IMR-90 (cell line): ENCODE measurements at regions not wholly inside any gene's neighbourhood (a gene's known extent, or its start where the extent isn't known, plus 50 kb on each side); places are given as distances from the start of the nearest gene placed in this dataset.

ENCODE experiments used
- BHLHE40 ChIP-seq: fragments of 150-350 bp; IDR thresholded peaks from 2 replicates; pipeline ENCODE4 v1.6.1; 2016; ENCODE audit warnings: mild to moderate bottlenecking, low read depth, low read length
- CTCF ChIP-seq: conservative IDR thresholded peaks from 2 replicates; pipeline ENCODE4 v1.5.1; 2012; ENCODE audit warnings: mild to moderate bottlenecking, low read depth, low read length, improper control_type of control experiment
- POLR2A ChIP-seq: IDR thresholded peaks from 2 replicates; pipeline ENCODE4 v1.6.1; 2012; ENCODE audit warnings: mild to moderate bottlenecking, low read depth, low read length
- SMC3 ChIP-seq: fragments of 150-350 bp; IDR thresholded peaks from 2 replicates; pipeline ENCODE4 v1.6.1; 2016; ENCODE audit warnings: low read depth, mild to moderate bottlenecking, antibody characterized with exemption, low read length, moderate library complexity

GRCh38 chr2:198706476-198707082 lies 751.2 kb downstream of the SATB2 start:
- TF ChIP-seq CTCF (no peak), SMC3 (no peak), POLR2A (no peak), BHLHE40 (no peak)
